K562 (cell line): ENCODE measurements at regions not wholly inside any gene's neighbourhood (a gene's known extent, or its start where the extent isn't known, plus 50 kb on each side); places are given as distances from the start of the nearest gene placed in this dataset.

Experiments used
- ATF2 ChIP-seq: sonication (generic); formaldehyde crosslinking; IDR thresholded peaks from 2 replicates; pipeline ENCODE4 v1.8.1; 2022; ENCODE audit warnings: missing genetic modification reagents
- BCLAF1 ChIP-seq, 2 experiments: fragments of 450-650 bp in 1 of 2; IDR thresholded peaks; 2 replicates each; pipeline ENCODE4 v1.6.1; 2011 to 2017; ENCODE audit warnings: low read depth in 2 of 2, antibody characterized with exemption in 1 of 2, borderline replicate concordance in 1 of 2, low read length in 1 of 2, mild to moderate bottlenecking in 1 of 2, mixed read lengths in 1 of 2; ENCODE audit not compliant: control insufficient read depth in 1 of 2
- CTCF ChIP-seq, 3 experiments: IDR thresholded peaks in 2 of 3; conservative IDR thresholded peaks in 1 of 3; 2 replicates each; pipeline ENCODE4 v1.5.1; 2011 to 2012; ENCODE audit warnings: low read length in 3 of 3, mild to moderate bottlenecking in 3 of 3, control low read depth in 2 of 3, improper control_type of control experiment in 1 of 3, inconsistent platforms in 1 of 3, low read depth in 1 of 3, mixed read lengths in 1 of 3, moderate library complexity in 1 of 3; ENCODE audit not compliant: insufficient read depth in 2 of 3
- HDAC6 ChIP-seq: IDR thresholded peaks from 2 replicates; pipeline ENCODE4 v1.6.1; 2012; ENCODE audit warnings: low read depth, mild to moderate bottlenecking, control low read depth, inconsistent platforms, low read length, moderate library complexity
- ZZZ3 ChIP-seq: fragments of 450-650 bp; IDR thresholded peaks from 2 replicates; pipeline ENCODE4 v1.6.1; 2016; ENCODE audit warnings: antibody characterized with exemption, mild to moderate bottlenecking, moderate library complexity

GRCh38 chr1:98391175-98391574 is 270.3 kb upstream of the SNX7 start:
- TF ChIP-seq ATF2 (CRISPR knock-in tag) (no peak), BCLAF1 (IDR thresholded peaks at IDR 0.05; ENCODE audit: borderline replicate concordance in 1 of 2, control insufficient read depth in 1 of 2, low read depth in 2 of 2, low read length in 1 of 2) (no peak), HDAC6 (no peak), CTCF (IDR thresholded peaks at IDR 0.05 in 2 of 3, conservative IDR thresholded peaks at IDR 0.05 in 1 of 3; ENCODE audit: insufficient read depth in 2 of 3, low read depth in 1 of 3, low read length in 3 of 3) (no peak), ZZZ3 (no peak)
